Vagina (tissue), 2 donors: ENCODE measurements at regions not wholly inside any gene's neighbourhood (a gene's known extent, or its start where the extent isn't known, plus 50 kb on each side); places are given as distances from the start of the nearest gene placed in this dataset.

Source experiments
- POLR2A ChIP-seq, 2 donors: fragments of 450-650 bp; IDR thresholded peaks; one replicate each; pipeline ENCODE4 v1.6.1; 2017; ENCODE audit warnings: antibody characterized with exemption in 2 of 2, mild to moderate bottlenecking in 2 of 2, moderate library complexity in 2 of 2
- TF ChIP-seq, protein P1 (sequence below), 3 experiments: fragments of 450-650 bp in 2 of 3; fragments of 200-600 bp in 1 of 3; sonication (generic) in 1 of 3; IDR thresholded peaks; one replicate each; pipeline ENCODE4 v1.5.1; 2017 to 2019; ENCODE audit warnings: antibody characterized with exemption in 3 of 3, mild to moderate bottlenecking in 2 of 3, moderate library complexity in 2 of 3

DNA sequence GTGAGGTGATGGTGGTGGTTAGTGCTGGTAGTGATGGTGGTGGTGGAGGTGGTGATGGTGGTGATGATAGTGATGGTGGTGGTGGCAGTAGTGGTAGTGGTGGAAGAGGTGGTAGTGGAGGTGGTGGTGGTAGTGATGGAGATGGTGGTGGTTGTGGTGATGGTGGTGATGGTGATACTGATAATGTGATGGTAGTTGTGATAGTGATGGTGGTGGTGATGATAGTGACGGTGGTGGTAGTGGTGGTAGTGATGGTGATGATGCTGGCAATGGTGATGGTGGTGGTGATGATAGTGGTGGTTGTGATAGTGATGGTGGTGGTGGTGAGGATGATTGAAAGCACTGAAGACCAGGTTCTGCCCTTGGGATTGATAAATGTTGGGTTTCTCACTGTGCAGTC, 85.2 kb upstream of the SLC1A3 start:
- no peak for TF ChIP-seq POLR2A (IDR thresholded peaks at IDR 0.05)
- TF ChIP-seq, protein P1, sequence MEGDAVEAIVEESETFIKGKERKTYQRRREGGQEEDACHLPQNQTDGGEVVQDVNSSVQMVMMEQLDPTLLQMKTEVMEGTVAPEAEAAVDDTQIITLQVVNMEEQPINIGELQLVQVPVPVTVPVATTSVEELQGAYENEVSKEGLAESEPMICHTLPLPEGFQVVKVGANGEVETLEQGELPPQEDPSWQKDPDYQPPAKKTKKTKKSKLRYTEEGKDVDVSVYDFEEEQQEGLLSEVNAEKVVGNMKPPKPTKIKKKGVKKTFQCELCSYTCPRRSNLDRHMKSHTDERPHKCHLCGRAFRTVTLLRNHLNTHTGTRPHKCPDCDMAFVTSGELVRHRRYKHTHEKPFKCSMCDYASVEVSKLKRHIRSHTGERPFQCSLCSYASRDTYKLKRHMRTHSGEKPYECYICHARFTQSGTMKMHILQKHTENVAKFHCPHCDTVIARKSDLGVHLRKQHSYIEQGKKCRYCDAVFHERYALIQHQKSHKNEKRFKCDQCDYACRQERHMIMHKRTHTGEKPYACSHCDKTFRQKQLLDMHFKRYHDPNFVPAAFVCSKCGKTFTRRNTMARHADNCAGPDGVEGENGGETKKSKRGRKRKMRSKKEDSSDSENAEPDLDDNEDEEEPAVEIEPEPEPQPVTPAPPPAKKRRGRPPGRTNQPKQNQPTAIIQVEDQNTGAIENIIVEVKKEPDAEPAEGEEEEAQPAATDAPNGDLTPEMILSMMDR (IDR thresholded peaks at IDR 0.05): no peak
